SK-N-SH treated with all-trans-retinoic acid at 6 μM for 48 hours (cell line): ENCODE measurements at regions not wholly inside any gene's neighbourhood (a gene's known extent, or its start where the extent isn't known, plus 50 kb on each side); places are given as distances from the start of the nearest gene placed in this dataset.
"Not testable (repeated sequence)": the region's sequence is repeated elsewhere in the genome, so short reads cannot be mapped to it uniquely, and the experiment has no call there.

Experiments
- ATAC-seq: fragments of 200-7000 bp; cut with Tn5 transposase; 3 replicates; pipeline ENCODE4 v1.9.1; 2020; ENCODE audit warnings: mild to moderate bottlenecking, moderate library complexity
- ARNTL ChIP-seq: fragments of 450-650 bp; formaldehyde crosslinking; IDR thresholded peaks from 2 replicates; pipeline ENCODE4 v1.5.0; 2020; ENCODE audit warnings: low read depth, mild to moderate bottlenecking, moderate library complexity, borderline replicate concordance
- BACH2 ChIP-seq: fragments of 250-450 bp; sonication (Bioruptor Pico); IDR thresholded peaks from 2 replicates; pipeline ENCODE4 v1.9.0; 2021; ENCODE audit warnings: mild to moderate bottlenecking, borderline replicate concordance
- ESRRG ChIP-seq: fragments of 250-450 bp; sonication (Bioruptor Pico); IDR thresholded peaks from 2 replicates; pipeline ENCODE4 v1.6.1; 2021; ENCODE audit warnings: mild to moderate bottlenecking
- GLIS3 ChIP-seq: fragments of 250-450 bp; sonication (Bioruptor Pico); IDR thresholded peaks from 2 replicates; pipeline ENCODE4 v1.5.0; 2020; ENCODE audit warnings: mild to moderate bottlenecking, moderate library complexity
- ISL1 ChIP-seq: fragments of 250-450 bp; sonication (Bioruptor Pico); IDR thresholded peaks from 2 replicates; pipeline ENCODE4 v2.1.2; 2022; ENCODE audit warnings: mild to moderate bottlenecking, moderate library complexity
- OSR1 ChIP-seq: fragments of 250-450 bp; sonication (Bioruptor Pico); IDR thresholded peaks from 2 replicates; pipeline ENCODE4 v1.8.0; 2022; ENCODE audit warnings: moderate library complexity, mild to moderate bottlenecking, inconsistent platforms
- PPARA ChIP-seq: fragments of 250-450 bp; sonication (Bioruptor Pico); IDR thresholded peaks from 2 replicates; pipeline ENCODE4 v1.5.0; 2020; ENCODE audit warnings: mild to moderate bottlenecking, borderline replicate concordance
- RARB ChIP-seq: fragments of 250-450 bp; sonication (Bioruptor Pico); IDR thresholded peaks from 2 replicates; pipeline ENCODE4 v1.8.0; 2021; ENCODE audit warnings: mild to moderate bottlenecking, moderate library complexity
- SNAI2 ChIP-seq: fragments of 250-450 bp; sonication (Bioruptor Pico); IDR thresholded peaks from 2 replicates; pipeline ENCODE4 v1.5.0; 2020; ENCODE audit warnings: mild to moderate bottlenecking, moderate library complexity
- TCF4 ChIP-seq: fragments of 250-450 bp; sonication (Bioruptor Pico); IDR thresholded peaks from 2 replicates; pipeline ENCODE4 v1.8.0; 2021; ENCODE audit warnings: mild to moderate bottlenecking, moderate library complexity, borderline replicate concordance
- TOX ChIP-seq: fragments of 250-450 bp; sonication (Bioruptor Pico); IDR thresholded peaks from 2 replicates; pipeline ENCODE4 v1.8.0; 2021; ENCODE audit warnings: mild to moderate bottlenecking, moderate library complexity, borderline replicate concordance
- ZC3H10 ChIP-seq: fragments of 250-450 bp; sonication (Bioruptor Pico); IDR thresholded peaks from 2 replicates; pipeline ENCODE4 v1.5.1; 2021; ENCODE audit warnings: mild to moderate bottlenecking, moderate library complexity
- ZFP30 ChIP-seq: fragments of 450-650 bp; formaldehyde crosslinking; IDR thresholded peaks from 2 replicates; pipeline ENCODE4 v1.5.0; 2022; ENCODE audit warnings: mild to moderate bottlenecking, moderate library complexity
- ZNF565 ChIP-seq: fragments of 450-650 bp; formaldehyde crosslinking; conservative IDR thresholded peaks from 2 replicates; pipeline ENCODE4 v1.5.0; 2020; ENCODE audit warnings: low read depth, mild to moderate bottlenecking, moderate library complexity
- ZNF70 ChIP-seq: fragments of 450-650 bp; formaldehyde crosslinking; IDR thresholded peaks from 2 replicates; pipeline ENCODE4 v1.5.0; 2020; ENCODE audit warnings: mild to moderate bottlenecking, moderate library complexity
- ZNF8 ChIP-seq: fragments of 450-650 bp; formaldehyde crosslinking; IDR thresholded peaks from 2 replicates; pipeline ENCODE4 v1.5.0; 2020; ENCODE audit warnings: mild to moderate bottlenecking, moderate library complexity
- TF ChIP-seq, protein P1 (sequence below): fragments of 250-450 bp; sonication (Bioruptor Pico); IDR thresholded peaks from 2 replicates; pipeline ENCODE4 v1.5.1; 2021; ENCODE audit warnings: mild to moderate bottlenecking, moderate library complexity
- TF ChIP-seq, protein P2 (sequence below): fragments of 250-450 bp; sonication (Bioruptor Pico); IDR thresholded peaks from 2 replicates; pipeline ENCODE4 v1.8.0; 2021; ENCODE audit warnings: low read depth, mild to moderate bottlenecking, moderate library complexity, borderline replicate concordance
- TF ChIP-seq, protein P3 (sequence below): fragments of 250-450 bp; sonication (Bioruptor Pico); IDR thresholded peaks from 2 replicates; pipeline ENCODE4 v1.8.0; 2020; ENCODE audit warnings: mild to moderate bottlenecking, moderate library complexity, borderline replicate concordance
- TF ChIP-seq, protein P4 (sequence below): fragments of 250-450 bp; sonication (Bioruptor Pico); IDR thresholded peaks from 2 replicates; pipeline ENCODE4 v1.5.1; 2020; ENCODE audit warnings: low read depth, mild to moderate bottlenecking, moderate library complexity

DNA sequence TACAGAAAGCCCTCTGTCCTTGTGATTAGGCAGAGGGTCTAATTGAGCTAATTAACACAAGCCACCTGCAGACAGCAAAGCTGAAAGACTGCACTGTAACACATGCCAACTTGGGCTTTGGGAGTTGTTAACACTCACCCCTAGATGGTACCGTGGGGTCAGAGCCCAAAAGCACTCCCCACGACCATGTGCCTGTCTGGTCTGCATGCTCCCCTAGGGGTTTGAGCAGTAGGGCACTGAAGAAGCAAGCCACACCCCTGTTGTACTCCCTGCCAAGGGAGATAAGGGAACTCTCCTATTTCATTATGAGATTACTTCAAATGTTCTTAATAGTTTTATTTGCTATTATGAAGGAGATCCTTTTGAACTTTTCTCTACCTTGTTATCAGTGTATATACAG lies 560.1 kb upstream of the FSHR start:
- ATAC-seq, result no peak
- no peak for TF ChIP-seq RARB (CRISPR knock-in tag)
- TF ChIP-seq SNAI2 (CRISPR knock-in tag), result no peak
- no peak for TF ChIP-seq GLIS3 (CRISPR knock-in tag)
- TF ChIP-seq, protein P1, sequence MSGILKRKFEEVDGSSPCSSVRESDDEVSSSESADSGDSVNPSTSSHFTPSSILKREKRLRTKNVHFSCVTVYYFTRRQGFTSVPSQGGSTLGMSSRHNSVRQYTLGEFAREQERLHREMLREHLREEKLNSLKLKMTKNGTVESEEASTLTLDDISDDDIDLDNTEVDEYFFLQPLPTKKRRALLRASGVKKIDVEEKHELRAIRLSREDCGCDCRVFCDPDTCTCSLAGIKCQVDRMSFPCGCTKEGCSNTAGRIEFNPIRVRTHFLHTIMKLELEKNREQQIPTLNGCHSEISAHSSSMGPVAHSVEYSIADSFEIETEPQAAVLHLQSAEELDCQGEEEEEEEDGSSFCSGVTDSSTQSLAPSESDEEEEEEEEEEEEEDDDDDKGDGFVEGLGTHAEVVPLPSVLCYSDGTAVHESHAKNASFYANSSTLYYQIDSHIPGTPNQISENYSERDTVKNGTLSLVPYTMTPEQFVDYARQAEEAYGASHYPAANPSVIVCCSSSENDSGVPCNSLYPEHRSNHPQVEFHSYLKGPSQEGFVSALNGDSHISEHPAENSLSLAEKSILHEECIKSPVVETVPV (CRISPR knock-in tag), result no peak
- TF ChIP-seq, protein P2, sequence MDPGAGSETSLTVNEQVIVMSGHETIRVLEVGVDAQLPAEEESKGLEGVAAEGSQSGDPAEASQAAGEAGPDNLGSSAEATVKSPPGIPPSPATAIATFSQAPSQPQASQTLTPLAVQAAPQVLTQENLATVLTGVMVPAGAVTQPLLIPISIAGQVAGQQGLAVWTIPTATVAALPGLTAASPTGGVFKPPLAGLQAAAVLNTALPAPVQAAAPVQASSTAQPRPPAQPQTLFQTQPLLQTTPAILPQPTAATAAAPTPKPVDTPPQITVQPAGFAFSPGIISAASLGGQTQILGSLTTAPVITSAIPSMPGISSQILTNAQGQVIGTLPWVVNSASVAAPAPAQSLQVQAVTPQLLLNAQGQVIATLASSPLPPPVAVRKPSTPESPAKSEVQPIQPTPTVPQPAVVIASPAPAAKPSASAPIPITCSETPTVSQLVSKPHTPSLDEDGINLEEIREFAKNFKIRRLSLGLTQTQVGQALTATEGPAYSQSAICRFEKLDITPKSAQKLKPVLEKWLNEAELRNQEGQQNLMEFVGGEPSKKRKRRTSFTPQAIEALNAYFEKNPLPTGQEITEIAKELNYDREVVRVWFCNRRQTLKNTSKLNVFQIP (CRISPR knock-in tag), result no peak
- no peak for TF ChIP-seq ZNF565 (CRISPR knock-in tag)
- no peak for TF ChIP-seq TCF4
- TF ChIP-seq ZNF8 (CRISPR knock-in tag), result no peak
- TF ChIP-seq, protein P3, sequence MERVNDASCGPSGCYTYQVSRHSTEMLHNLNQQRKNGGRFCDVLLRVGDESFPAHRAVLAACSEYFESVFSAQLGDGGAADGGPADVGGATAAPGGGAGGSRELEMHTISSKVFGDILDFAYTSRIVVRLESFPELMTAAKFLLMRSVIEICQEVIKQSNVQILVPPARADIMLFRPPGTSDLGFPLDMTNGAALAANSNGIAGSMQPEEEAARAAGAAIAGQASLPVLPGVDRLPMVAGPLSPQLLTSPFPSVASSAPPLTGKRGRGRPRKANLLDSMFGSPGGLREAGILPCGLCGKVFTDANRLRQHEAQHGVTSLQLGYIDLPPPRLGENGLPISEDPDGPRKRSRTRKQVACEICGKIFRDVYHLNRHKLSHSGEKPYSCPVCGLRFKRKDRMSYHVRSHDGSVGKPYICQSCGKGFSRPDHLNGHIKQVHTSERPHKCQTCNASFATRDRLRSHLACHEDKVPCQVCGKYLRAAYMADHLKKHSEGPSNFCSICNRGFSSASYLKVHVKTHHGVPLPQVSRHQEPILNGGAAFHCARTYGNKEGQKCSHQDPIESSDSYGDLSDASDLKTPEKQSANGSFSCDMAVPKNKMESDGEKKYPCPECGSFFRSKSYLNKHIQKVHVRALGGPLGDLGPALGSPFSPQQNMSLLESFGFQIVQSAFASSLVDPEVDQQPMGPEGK, result no peak
- no peak for TF ChIP-seq TOX (CRISPR knock-in tag)

- no peak for TF ChIP-seq ZNF70 (CRISPR knock-in tag)
- no peak for TF ChIP-seq SNAI2 (CRISPR knock-in tag)
- TF ChIP-seq ZC3H10, result no peak
- TF ChIP-seq BACH2 (CRISPR knock-in tag), result no peak
- TF ChIP-seq, protein P2 (CRISPR knock-in tag), result no peak
- no peak for TF ChIP-seq ZNF8 (CRISPR knock-in tag)
- no peak for TF ChIP-seq OSR1 (CRISPR knock-in tag)
- no peak for TF ChIP-seq ESRRG (CRISPR knock-in tag)
- TF ChIP-seq TOX (CRISPR knock-in tag), result no peak
- no peak for TF ChIP-seq PPARA
- no peak for TF ChIP-seq ZNF565 (CRISPR knock-in tag)
- TF ChIP-seq ISL1 (CRISPR knock-in tag), result no peak
- TF ChIP-seq, protein P4, sequence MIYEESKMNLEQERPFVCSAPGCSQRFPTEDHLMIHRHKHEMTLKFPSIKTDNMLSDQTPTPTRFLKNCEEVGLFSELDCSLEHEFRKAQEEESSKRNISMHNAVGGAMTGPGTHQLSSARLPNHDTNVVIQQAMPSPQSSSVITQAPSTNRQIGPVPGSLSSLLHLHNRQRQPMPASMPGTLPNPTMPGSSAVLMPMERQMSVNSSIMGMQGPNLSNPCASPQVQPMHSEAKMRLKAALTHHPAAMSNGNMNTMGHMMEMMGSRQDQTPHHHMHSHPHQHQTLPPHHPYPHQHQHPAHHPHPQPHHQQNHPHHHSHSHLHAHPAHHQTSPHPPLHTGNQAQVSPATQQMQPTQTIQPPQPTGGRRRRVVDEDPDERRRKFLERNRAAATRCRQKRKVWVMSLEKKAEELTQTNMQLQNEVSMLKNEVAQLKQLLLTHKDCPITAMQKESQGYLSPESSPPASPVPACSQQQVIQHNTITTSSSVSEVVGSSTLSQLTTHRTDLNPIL (CRISPR knock-in tag), result no peak
- TF ChIP-seq ARNTL (CRISPR knock-in tag), result no peak
- TF ChIP-seq RARB (CRISPR knock-in tag), result no peak
- TF ChIP-seq, all 23 proteins: peak for 0
- no peak for ATAC-seq
Measured at GRCh38 chr2:49702740-49703139, 548.4 kb upstream of the FSHR start.

- TF ChIP-seq ZFP30 (CRISPR knock-in tag) (no peak), ZNF8 (CRISPR knock-in tag) (no peak), PPARA (no peak)
- ATAC-seq, result no peak
Measured at GRCh38 chr2:49693961-49694360, 539.6 kb upstream of the FSHR start.

DNA sequence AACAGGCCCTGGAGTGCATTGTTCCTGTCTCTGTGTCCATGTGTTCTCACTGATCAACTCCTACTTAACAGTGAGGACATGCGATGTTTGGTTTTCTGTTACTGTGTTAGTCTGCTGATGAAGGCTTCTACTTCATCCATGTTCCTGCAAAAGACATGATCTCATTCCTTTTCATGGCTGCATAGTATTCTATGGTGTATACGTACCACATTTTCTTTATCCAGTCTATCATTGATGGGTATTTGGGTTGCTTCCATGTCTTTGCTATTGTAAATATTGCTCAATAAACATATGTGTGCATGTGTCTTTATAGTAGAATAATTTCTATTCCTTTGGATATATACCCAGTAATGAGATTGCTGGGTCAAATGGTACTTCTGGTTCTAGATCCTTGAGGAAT lies 537.7 kb upstream of the FSHR start:
- TF ChIP-seq ZNF8 (CRISPR knock-in tag), result peak; percentile 66; the same call in 1 of the 2 replicates

GRCh38 chr2:49687918-49688317 lies 533.6 kb upstream of the FSHR start:
- ATAC-seq, result no peak

More for the DNA sequence above, 537.7 kb upstream of the FSHR start:
- ATAC-seq, result not testable (repeated sequence)

More at GRCh38 chr2:49687918-49688317, 533.6 kb upstream of the FSHR start:
- TF ChIP-seq TCF4 (peak; percentile 43; the same call in 1 of the 2 replicates), ZNF8 (CRISPR knock-in tag) (no peak)
